SIG-M5 treated with dmso at 0.1 percent for 504 hours (cell line): ENCODE measurements at regions not wholly inside any gene's neighbourhood (a gene's known extent, or its start where the extent isn't known, plus 50 kb on each side); places are given as distances from the start of the nearest gene placed in this dataset.

Experiments
- DNase-seq: peaks from one replicate; lab custom pipeline; 2025; ENCODE audit not compliant: unreplicated experiment; lab: John Stamatoyannopoulos, UW

- no peak for DNase-seq
Measured at GRCh38 chr13:99652141-99652540, 150.9 kb downstream of the TM9SF2 start.

- no peak for DNase-seq
Measured at GRCh38 chr13:99651016-99651415, 149.7 kb downstream of the TM9SF2 start.

GRCh38 chr13:99650410-99650809 lies 149.1 kb downstream of the TM9SF2 start:
- no peak for DNase-seq

- DNase-seq: no peak
Measured at GRCh38 chr13:99648927-99649326, 147.7 kb downstream of the TM9SF2 start.

- no peak for DNase-seq
Measured at GRCh38 chr13:99648066-99648665, 146.9 kb downstream of the TM9SF2 start.

GRCh38 chr13:99647596-99647985 lies 146.3 kb downstream of the TM9SF2 start:
- DNase-seq: no peak

GRCh38 chr13:99646866-99647595 lies 145.8 kb downstream of the TM9SF2 start:
- DNase-seq: no peak

- no peak for DNase-seq
Measured at GRCh38 chr13:99642841-99643240, 141.6 kb downstream of the TM9SF2 start.

- DNase-seq: no peak
Measured at GRCh38 chr13:99642006-99642405, 140.7 kb downstream of the TM9SF2 start.

- no peak for DNase-seq
Measured at GRCh38 chr13:99640260-99640659, 139.0 kb downstream of the TM9SF2 start.

GRCh38 chr13:99639126-99639525 lies 137.9 kb downstream of the TM9SF2 start:
- DNase-seq: no peak

- DNase-seq: no peak
Measured at GRCh38 chr13:99636728-99637353, 135.6 kb downstream of the TM9SF2 start.

- no peak for DNase-seq
Measured at GRCh38 chr13:99636306-99636705, 135.0 kb downstream of the TM9SF2 start.

- DNase-seq: no peak
Measured at GRCh38 chr13:99634672-99635071, 133.4 kb downstream of the TM9SF2 start.

- DNase-seq: no peak
Measured at GRCh38 chr13:99630269-99630898, 129.1 kb downstream of the TM9SF2 start.

GRCh38 chr13:99629641-99630040 lies 128.4 kb downstream of the TM9SF2 start:
- DNase-seq: no peak

GRCh38 chr13:99628442-99628841 lies 127.2 kb downstream of the TM9SF2 start:
- DNase-seq: no peak

GRCh38 chr13:99626461-99627082 lies 125.3 kb downstream of the TM9SF2 start:
- no peak for DNase-seq

GRCh38 chr13:99624936-99625540 lies 123.8 kb downstream of the TM9SF2 start:
- DNase-seq: no peak

GRCh38 chr13:99620806-99621205 lies 119.5 kb downstream of the TM9SF2 start:
- no peak for DNase-seq

- no peak for DNase-seq
Measured at GRCh38 chr13:99619207-99619606, 117.9 kb downstream of the TM9SF2 start.
